GM21529 (cell line): ENCODE measurements at regions not wholly inside any gene's neighbourhood (a gene's known extent, or its start where the extent isn't known, plus 50 kb on each side); places are given as distances from the start of the nearest gene placed in this dataset.
"Not testable (repeated sequence)": the region's sequence is repeated elsewhere in the genome, so short reads cannot be mapped to it uniquely, and the experiment has no call there.

ENCODE experiments used
- ATAC-seq: cut with Tn5 transposase; IDR thresholded peaks from one replicate; pipeline ENCODE4 v1.9.1; 2021; ENCODE audit not compliant: unreplicated experiment

GRCh38 chr17:16888413-16889087 is 83.4 kb downstream of the TNFRSF13B start:
- no peak for ATAC-seq

DNA sequence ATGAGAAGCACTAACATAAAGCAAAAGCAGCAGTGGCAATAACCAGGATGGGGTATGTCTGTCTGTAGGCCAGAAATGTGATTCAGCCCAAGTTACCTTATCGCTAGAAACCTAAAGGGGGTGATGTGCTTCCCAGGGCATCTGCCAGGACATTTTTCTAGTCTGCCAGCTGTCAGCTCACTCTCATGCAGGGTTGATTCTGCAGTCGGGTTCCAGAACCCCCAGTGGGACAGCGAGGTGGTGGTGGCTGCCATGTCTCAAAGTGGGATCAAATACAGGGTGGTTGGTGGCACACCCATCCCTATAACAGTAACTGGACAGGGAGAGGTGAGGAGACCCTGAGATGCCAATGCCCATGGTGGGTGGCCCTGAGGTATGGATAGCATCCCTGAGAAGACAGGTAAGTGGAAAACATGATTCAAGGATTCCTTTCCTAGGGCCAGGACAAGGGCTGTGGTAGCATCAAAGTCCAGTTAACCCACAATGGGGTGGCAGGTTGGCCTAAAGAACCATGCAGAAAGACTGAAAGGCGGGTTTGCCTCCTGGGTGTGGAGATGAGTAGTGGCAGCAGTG is 84.3 kb downstream of the TNFRSF13B start:
- ATAC-seq = no peak

DNA sequence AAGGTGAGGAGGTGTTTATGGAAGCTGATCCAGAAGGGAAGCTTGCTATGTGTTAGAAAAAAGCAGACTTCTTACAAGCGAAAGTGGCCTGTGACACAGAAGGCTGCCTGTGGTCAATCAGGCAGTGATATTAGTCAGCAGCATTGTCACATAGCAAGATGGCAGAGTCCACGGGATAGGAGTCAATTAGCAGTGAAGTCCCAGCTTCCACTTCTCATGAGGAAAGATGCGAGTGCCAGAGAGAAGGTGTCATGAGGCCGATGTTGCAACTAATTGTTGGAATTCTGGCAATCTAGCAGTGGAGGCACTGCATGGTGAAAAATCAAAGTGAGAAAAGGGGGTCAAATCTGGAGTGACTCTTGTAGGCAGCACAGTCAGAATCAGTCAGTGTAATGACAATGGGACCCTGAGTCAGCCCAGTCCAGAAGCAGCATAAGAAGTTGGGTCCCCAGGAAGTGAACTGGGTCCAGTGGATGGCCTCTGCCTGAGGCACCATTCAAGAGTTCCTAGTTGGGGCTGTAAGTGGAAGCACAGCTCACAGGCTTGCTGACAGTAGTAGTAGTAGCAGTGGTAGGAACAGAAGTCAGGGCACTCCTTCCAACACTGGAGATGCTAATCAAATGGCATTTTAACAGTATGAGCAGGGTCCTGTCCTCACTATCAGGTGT is 85.1 kb downstream of the TNFRSF13B start:
- ATAC-seq = peak; percentile 78

DNA sequence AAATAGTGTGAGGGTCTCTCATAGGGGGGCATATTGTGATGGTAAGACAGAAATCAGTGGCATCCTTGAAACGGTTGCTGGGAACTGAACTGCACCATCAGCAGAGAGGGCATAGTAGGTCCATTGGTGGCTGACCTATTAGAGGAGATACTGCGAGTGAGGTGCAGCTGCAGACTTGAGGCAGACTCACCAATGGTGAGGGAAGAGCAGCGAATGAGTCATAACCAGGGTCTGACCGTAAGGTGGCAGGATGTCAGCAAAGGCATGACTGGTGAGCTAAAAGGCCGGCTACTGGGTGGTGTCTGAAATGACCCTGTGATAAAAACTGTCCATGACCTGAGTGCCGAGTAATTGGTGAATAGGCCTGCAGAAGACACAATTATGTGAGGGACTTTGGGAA is 86.7 kb downstream of the TNFRSF13B start:
- not testable (repeated sequence) for ATAC-seq

GRCh38 chr17:16882926-16883265 is 89.0 kb downstream of the TNFRSF13B start:
- ATAC-seq = not testable (repeated sequence)

GRCh38 chr17:16882243-16882925 is 89.5 kb downstream of the TNFRSF13B start:
- no peak for ATAC-seq

DNA sequence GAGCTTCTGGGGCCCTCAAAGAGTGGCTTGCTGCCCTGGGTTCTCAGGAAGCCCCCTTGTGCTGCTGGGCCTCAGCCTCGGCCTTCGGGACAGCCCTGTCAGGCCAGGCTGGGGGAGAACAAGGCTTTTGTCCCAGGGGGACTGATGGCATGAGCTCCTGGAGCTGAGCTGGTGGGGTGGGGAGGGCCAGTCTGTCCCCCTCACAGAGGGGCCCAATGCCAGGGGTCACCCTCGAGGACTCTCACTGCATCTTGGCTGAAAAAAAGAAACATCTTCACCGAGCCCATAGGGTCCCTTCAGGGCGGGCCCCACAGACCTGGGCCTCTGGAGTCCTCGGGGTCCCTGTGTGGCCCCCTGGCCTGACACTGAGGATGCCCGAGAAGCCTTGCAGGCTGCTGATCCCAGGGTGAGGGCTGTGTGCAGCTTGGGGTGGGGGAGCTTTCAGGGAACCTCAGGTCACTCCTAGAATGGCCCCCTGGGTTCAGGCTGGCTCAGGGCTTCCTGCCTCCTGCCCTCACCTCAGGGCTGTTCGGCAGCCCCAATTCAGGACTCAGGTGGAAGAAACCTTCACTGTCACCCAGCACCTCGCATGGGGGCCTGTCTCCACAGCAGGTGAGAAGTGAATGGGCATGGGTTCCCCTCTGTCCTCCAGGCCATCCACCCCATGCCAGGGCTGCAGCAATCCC is 90.5 kb downstream of the TNFRSF13B start:
- no peak for ATAC-seq

- no peak for ATAC-seq
Observed at GRCh38 chr17:16880843-16881230, 91.1 kb downstream of the TNFRSF13B start.

- no peak for ATAC-seq
Observed at GRCh38 chr17:16880121-16880842, 91.6 kb downstream of the TNFRSF13B start.

GRCh38 chr17:16879686-16880085 is 92.2 kb downstream of the TNFRSF13B start:
- no peak for ATAC-seq

- no peak for ATAC-seq
Observed at GRCh38 chr17:16878606-16879005, 93.3 kb downstream of the TNFRSF13B start.

- no peak for ATAC-seq
Observed at GRCh38 chr17:16878084-16878483, 93.8 kb downstream of the TNFRSF13B start.

DNA sequence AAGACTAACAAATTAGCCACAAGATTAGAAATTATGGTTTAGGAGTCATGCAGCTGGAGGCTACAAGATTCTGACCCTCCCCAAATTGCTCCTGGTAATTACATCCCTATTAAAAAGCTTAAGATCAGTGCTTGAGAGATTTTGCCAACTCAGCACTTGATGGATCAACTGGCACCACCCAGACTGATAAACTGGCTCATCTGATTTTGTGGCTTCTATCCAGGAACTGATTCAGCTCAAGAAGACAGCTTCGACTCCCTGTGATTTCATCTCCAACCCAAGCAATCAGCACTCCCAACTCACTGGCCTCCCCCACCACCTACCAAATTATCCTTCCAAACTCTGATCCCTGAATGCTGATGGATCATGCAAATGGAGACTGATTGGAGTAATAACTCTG is 94.8 kb downstream of the TNFRSF13B start:
- no peak for ATAC-seq

DNA sequence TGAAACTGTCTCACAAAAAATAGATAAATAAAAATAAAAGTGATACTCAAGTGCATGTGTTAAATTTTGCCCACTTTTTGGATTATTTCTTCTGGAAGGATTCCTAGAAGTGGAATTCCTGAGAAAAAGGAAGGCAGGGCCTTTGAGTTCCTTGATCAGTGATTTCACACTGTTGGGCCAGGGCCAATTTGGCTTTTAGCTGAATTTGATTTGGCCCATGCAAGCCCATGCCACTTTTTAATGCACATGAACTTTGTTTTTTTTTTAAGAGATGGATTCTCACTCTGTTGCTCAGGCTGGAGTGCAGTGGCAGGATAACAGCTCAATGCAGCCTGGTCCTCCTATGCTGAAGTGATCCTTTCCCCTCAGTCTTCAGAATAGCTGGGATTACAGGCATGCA is 96.3 kb downstream of the TNFRSF13B start:
- no peak for ATAC-seq

DNA sequence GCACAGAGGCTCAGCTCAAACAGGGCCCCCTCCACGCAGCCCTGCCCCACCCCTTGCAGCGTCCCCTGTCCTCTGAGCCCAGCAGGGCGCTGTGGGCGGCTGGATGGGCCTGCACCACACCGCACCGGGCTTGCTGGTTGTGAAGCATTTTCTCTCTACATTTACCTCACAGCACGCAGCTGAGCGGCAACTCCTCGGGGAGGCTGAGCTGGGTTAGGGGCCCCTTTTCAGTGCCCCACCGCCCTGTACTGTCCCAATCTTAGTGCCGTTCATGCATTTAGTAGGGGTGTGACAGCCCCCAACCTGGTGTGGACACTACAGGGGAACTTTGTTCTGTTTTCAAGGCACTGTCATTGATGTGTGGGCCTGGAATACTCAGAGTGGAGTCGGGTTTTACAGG is 97.7 kb downstream of the TNFRSF13B start:
- not testable (repeated sequence) for ATAC-seq

DNA sequence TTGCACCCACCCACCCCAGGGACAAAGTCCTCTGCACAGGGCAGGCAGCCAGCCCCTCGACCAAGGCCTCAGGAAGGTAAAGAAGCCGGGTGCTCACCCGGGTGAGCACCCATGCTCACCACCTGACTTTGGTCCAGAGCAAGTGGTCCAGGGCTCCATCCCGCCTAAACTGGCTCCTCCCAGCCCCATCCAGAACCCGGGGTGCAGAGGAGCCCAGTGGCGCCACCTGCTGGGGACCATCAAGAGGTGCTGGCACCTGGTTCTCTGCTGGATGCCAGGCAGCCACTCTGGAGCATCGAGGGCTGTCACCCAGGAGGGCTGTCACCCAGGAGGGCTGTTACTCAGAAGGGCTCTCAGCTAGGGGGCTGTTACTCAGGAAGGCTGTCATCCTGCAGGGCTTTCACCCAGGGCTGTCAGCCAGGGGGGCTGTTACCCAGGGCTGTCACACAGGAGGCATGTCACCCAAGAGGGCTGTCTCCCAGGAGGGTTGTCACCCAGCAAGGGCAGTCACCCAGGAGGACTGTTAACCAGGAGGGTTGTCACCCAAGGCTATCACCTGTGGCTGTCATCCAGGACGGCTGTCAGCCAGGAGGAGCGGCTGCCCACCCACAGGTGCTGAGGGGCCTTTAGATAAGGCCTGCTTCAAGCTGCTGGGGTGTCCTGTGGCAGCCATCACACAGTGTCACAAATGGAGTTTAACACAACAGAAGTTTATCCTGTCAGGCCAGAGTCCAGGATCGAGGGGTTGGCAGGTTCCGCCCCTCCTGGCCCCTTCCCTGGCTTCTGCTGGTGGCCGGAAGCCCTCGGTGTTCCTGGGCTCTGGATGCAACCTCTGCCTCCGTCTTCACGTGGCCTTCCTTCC is 98.5 kb downstream of the TNFRSF13B start:
- ATAC-seq = no peak

DNA sequence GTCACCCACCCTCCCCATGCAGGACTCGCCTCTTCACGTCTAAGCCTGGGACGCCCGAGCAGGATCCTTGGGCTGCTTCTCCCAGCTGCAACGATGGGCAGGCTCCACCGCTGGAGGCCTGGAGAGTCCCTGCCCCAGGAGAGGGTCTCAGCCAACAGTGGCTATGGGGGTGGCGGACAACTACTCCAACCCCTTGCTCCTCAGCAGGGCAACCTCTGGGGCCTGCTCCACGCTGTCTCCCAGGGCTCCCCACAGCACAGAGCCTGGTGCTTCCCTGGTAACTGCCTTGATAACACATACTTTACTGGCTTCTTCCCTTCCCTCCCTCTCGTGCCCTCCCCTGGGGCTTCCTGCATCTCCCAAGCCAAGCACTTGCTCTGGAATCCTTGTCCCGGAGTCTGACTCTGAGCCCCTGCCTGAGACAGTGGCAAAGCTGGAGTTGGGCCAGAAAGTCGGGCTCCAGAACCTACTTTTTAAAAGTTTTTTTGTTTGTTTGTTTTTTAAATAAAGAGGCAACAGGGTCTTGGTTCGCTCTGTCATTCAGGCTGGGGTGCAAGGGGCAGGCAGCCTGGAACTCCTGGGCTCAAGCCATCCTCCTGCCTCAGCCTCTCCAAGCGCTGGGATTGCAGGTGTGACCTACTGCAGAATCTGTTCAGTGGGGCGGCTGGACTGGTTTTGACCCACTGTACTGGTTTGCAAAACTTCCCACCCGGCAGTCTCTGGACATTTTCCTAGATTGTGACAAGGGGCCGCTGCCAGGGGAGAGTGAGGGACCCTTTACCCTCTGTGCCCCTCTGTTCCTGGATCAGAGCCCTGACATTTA is 99.4 kb downstream of the TNFRSF13B start:
- no peak for ATAC-seq

GRCh38 chr17:16871446-16872190 is 100.3 kb downstream of the TNFRSF13B start:
- ATAC-seq = not testable (repeated sequence)
